OCI-LY3 (cell line): ENCODE measurements at regions not wholly inside any gene's neighbourhood (a gene's known extent, or its start where the extent isn't known, plus 50 kb on each side); places are given as distances from the start of the nearest gene placed in this dataset.

Source experiments
- EZH2phosphoT487 ChIP-seq: fragments of 200-600 bp; shearing (Covaris generic); IDR thresholded peaks from 2 replicates; pipeline ENCODE4 v1.6.1; 2018; ENCODE audit warnings: antibody characterized with exemption, mixed run types, low read depth
- TF ChIP-seq, protein P1 (sequence below): fragments of 200-600, 300-600 bp; sonication (generic); IDR thresholded peaks from 2 replicates; pipeline ENCODE4 v1.5.1; 2014; ENCODE audit warnings: antibody characterized with exemption, low read length, low read depth

DNA sequence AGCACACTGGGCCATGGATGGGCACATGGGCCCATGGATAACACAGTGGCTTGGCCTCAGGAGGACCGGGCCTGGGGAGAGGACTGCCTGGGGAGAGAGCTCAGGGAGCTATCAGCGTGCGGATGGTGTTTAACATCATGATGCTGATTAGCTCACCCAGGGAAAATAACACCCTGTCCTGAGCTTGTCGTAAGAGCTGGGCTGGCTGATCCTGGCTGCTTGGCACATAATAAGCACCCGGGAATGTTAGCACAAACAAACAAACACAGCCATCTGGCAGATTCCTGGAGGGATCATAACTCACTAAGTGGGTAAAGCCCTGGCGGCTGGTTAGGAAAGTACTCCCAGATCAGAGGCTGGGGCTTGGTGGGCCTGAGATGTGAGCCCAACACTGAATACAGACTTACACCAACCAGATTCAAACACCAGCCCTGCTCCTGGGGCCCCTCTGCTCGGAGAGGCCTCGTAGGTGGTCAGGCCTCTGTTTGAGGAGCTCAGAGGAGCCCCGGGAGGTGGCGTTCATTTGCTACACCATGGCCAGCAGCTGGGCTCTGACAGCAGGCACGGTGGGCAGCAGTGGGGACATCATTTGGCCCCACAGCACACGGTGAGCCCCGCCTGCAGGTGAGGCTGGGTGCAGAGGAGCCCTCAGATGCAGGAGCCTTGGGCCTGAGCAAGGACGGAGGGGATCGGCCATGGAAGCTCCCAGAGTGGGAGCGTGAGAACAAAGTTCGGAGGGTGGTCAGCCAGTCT, 193.4 kb upstream of the HDAC4 start:
- TF ChIP-seq EZH2phosphoT487, result no peak
- TF ChIP-seq, protein P1, sequence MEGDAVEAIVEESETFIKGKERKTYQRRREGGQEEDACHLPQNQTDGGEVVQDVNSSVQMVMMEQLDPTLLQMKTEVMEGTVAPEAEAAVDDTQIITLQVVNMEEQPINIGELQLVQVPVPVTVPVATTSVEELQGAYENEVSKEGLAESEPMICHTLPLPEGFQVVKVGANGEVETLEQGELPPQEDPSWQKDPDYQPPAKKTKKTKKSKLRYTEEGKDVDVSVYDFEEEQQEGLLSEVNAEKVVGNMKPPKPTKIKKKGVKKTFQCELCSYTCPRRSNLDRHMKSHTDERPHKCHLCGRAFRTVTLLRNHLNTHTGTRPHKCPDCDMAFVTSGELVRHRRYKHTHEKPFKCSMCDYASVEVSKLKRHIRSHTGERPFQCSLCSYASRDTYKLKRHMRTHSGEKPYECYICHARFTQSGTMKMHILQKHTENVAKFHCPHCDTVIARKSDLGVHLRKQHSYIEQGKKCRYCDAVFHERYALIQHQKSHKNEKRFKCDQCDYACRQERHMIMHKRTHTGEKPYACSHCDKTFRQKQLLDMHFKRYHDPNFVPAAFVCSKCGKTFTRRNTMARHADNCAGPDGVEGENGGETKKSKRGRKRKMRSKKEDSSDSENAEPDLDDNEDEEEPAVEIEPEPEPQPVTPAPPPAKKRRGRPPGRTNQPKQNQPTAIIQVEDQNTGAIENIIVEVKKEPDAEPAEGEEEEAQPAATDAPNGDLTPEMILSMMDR, result no peak
